Body of pancreas (tissue), 4 donors: ENCODE measurements at regions not wholly inside any gene's neighbourhood (a gene's known extent, or its start where the extent isn't known, plus 50 kb on each side); places are given as distances from the start of the nearest gene placed in this dataset. TPM values are rescaled to one million over a fixed set of nuclear protein-coding genes. Genes with fewer than 3 reads are reported as not detected.

Experiments
- ATAC-seq: fragments of 150-250 bp; one replicate; pipeline ENCODE4 v1.9.1; 2016
- DNase-seq, 4 donors: peaks; one replicate each; pipeline ENCODE4 v3.0.0-alpha.2; 2019
- H3K27ac ChIP-seq, 4 donors: fragments of 200-600 bp; sonication (generic); 1 replicate in 3 of 4; 2 replicates in 1 of 4; pipeline versions ENCODE4 v1.5.1 to v1.6.1; 2016 to 2019; ENCODE audit warnings: mild to moderate bottlenecking in 1 of 4, mixed read lengths in 1 of 4, moderate library complexity in 1 of 4
- H3K27me3 ChIP-seq, 2 donors: fragments of 200-600 bp; sonication (generic); one replicate each; pipeline ENCODE4 v1.6.0; 2016; ENCODE audit warnings: mild to moderate bottlenecking in 1 of 2
- H3K36me3 ChIP-seq, 2 donors: fragments of 200-600 bp; sonication (generic); replicated peaks in 1 of 2; 2 replicates each; pipeline ENCODE4 v1.5.1; 2016; ENCODE audit warnings: low read depth in 2 of 2; ENCODE audit not compliant: insufficient read depth in 1 of 2
- H3K4me1 ChIP-seq: fragments of 200-600 bp; sonication (generic); one replicate; pipeline ENCODE4 v1.6.0; 2016
- H3K4me3 ChIP-seq, 2 donors: fragments of 200-600 bp; sonication (generic); 1 replicate in 1 of 2; 2 replicates in 1 of 2; pipeline ENCODE4 v1.5.1; 2016 to 2019
- H3K9me3 ChIP-seq, 3 donors: fragments of 200-600 bp; sonication (generic); 1 replicate in 2 of 3; 2 replicates in 1 of 3; pipeline ENCODE4 v1.5.1; 2016
- CTCF ChIP-seq, 7 experiments: fragments of 450-650 bp in 4 of 7; fragments of 200-600 bp in 3 of 7; sonication (generic) in 3 of 7; IDR thresholded peaks; one replicate each; pipeline ENCODE4 v1.5.1; 2016 to 2019; ENCODE audit warnings: antibody characterized with exemption in 7 of 7
- POLR2A ChIP-seq, 3 donors: fragments of 450-650 bp; IDR thresholded peaks; one replicate each; pipeline ENCODE4 v1.6.1; 2016; ENCODE audit warnings: antibody characterized with exemption in 3 of 3, mild to moderate bottlenecking in 2 of 3
- WGBS, 2 donors: methylation state at CpG; one replicate each; pipeline ENCODE4 v1.1.5; 2017; 5-methylcytosine and 5-hydroxymethylcytosine counted together
- intact Hi-C: fragments of 100-400 bp; cut with DNase I; formaldehyde crosslinking; loops from one replicate; pipeline ENCODE4 v1.15.1; 2023
- small RNA-seq: library from RNA; depleted of rRNA; stranded (forward); fragments of <200 nt; gene quantifications from one replicate; pipeline ENCODE3, GENCODE V24; 2016

GRCh38 chr5:57119031-57119430 is 54.8 kb upstream of the GPBP1 start:
- Histone ChIP-seq H3K36me3 (no peaks in the 10 kb centered on the region), H3K4me3 (no peak overlapping the region), H3K4me1 (no peaks in the 10 kb centered on the region), H3K9me3 (no peaks in the 10 kb centered on the region), H3K27ac (no peak overlapping the region), H3K27me3 (no peaks in the 10 kb centered on the region)
- intact Hi-C loops = no loop called here
- ATAC-seq (no peak), DNase-seq (no peak)
- TF ChIP-seq CTCF (IDR thresholded peaks at IDR 0.05) (no peak), POLR2A (IDR thresholded peaks at IDR 0.05) (no peak)
- WGBS, 2 donors = 91 to 92% methylated on average over 3 of the region's 3 CpGs

DNA sequence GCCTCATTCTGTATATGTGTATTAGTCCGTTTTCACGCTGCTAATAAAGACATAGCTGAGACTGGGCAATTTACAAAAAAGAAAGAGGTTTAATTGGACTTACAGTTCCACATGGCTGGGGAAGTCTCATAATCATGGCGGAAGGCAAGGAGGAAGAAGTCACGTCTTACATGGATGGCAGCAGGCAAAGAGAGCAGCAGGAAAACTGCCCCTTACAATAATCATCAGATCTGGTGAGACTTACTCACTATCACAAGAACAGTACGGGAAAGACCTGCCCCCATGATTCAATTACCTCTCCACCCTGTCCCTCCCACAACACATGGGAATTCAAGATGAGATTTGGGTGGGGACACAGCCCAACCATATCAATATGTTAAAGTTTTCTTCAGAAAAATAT is 49.8 kb upstream of the GPBP1 start:
- no peak for ATAC-seq
- H3K27ac ChIP-seq = no peak overlapping the region
- H3K9me3 ChIP-seq = no peaks in the 10 kb centered on the region
- TF ChIP-seq CTCF (IDR thresholded peaks at IDR 0.05) (no peak), POLR2A (IDR thresholded peaks at IDR 0.05) (no peak)
- no peaks in the 10 kb centered on the region for H3K36me3 ChIP-seq
- no peak overlapping the region for H3K4me3 ChIP-seq
- no peak for DNase-seq
- WGBS, 2 donors = 91 to 94% methylated on average over 5 of the region's 5 CpGs
- no peaks in the 10 kb centered on the region for H3K27me3 ChIP-seq
- intact Hi-C loops = no loop called here
- H3K4me1 ChIP-seq = peaks cover 3% of the 10 kb centered on the region

Small RNA genes lying in the stretch of these regions (small RNA-seq; reads per million reads assigned to genes)
- not detected for gene AC034244.1
